ENCODE measurements at regions not wholly inside any gene's neighbourhood (a gene's known extent, or its start where the extent isn't known, plus 50 kb on each side); places are given as distances from the start of the nearest gene placed in this dataset.

- no peak for TF ChIP-seq CTCF (IDR thresholded peaks at IDR 0.05; ENCODE audit: low read length)
- no peak for TF ChIP-seq EZH2phosphoT487 (IDR thresholded peaks at IDR 0.05; ENCODE audit: low read length)
- no peak for TF ChIP-seq EZH2 (optimal IDR thresholded peaks at IDR 0.05; ENCODE audit: low read depth, low read length)
Measured at GRCh38 chr21:34282223-34282622, 81.6 kb upstream of the KCNE2 start.
